ENCODE measurements at regions not wholly inside any gene's neighbourhood (a gene's known extent, or its start where the extent isn't known, plus 50 kb on each side); places are given as distances from the start of the nearest gene placed in this dataset.

GRCh38 chr2:201977651-201978050 is 56.0 kb upstream of the FZD7 start:
- TF ChIP-seq CTCF (IDR thresholded peaks at IDR 0.05; ENCODE audit: poor library complexity) (no peak), EZH2 (IDR thresholded peaks at IDR 0.05; ENCODE audit: borderline replicate concordance) (no peak)

Data from hepatocyte (in vitro differentiated cells).